ENCODE measurements at regions not wholly inside any gene's neighbourhood (a gene's known extent, or its start where the extent isn't known, plus 50 kb on each side); places are given as distances from the start of the nearest gene placed in this dataset.

- Histone ChIP-seq H3K9ac (replicated peaks; ENCODE audit: extremely low read depth, insufficient read depth, low read length) (no peak overlapping the region), H3K4me3 (replicated peaks in 1 of 3; ENCODE audit: insufficient read depth in 1 of 3, low read depth in 1 of 3, low read length in 3 of 3) (no peak overlapping the region), H3K4me2 (ENCODE audit: insufficient read depth, low read length) (no peak overlapping the region), H3K27me3 (ENCODE audit: control insufficient read depth in 2 of 2, insufficient read depth in 2 of 2, low read length in 2 of 2) (no peaks in the 10 kb centered on the region), H3K9me1 (replicated peaks; ENCODE audit: control insufficient read depth, extremely low read depth, insufficient read depth, low read length) (no peaks in the 10 kb centered on the region), H3K27ac (ENCODE audit: insufficient read depth, low read depth, low read length) (no peak overlapping the region), H4K20me1 (replicated peaks; ENCODE audit: control insufficient read depth, extremely low read depth, insufficient read depth, low read length) (no peaks in the 10 kb centered on the region), H2AFZ (ENCODE audit: low read depth, low read length) (no peak overlapping the region), H3K4me1 (ENCODE audit: control insufficient read depth, extremely low read depth, insufficient read depth, low read length) (no peaks in the 10 kb centered on the region), H3K79me2 (ENCODE audit: control insufficient read depth, insufficient read depth, low read length) (no peaks in the 10 kb centered on the region), H3K36me3 (ENCODE audit: control insufficient read depth in 2 of 2, extremely low read depth in 1 of 2, insufficient read depth in 2 of 2, low read length in 2 of 2) (no peaks in the 10 kb centered on the region), H3K9me3 (replicated peaks; ENCODE audit: control insufficient read depth, insufficient read depth, low read length) (peaks cover 4% of the 10 kb centered on the region)
- FAIRE-seq (no peak), DNase-seq (ENCODE audit: low read depth, low spot score) (no peak)
- intact Hi-C loops (cut with micrococcal nuclease) = no loop called here
- no peak for TF ChIP-seq CTCF (IDR thresholded peaks at IDR 0.05; ENCODE audit: extremely low read depth in 1 of 2, insufficient read depth in 1 of 2, low read depth in 1 of 2, low read length in 2 of 2)
- TF ChIP-seq FOS (IDR thresholded peaks at IDR 0.05; ENCODE audit: borderline replicate concordance, insufficient read depth, low read length) = no peak
- TF ChIP-seq JUN (IDR thresholded peaks at IDR 0.05; ENCODE audit: borderline replicate concordance, insufficient read depth, insufficient read length, low read depth) = no peak
- TF ChIP-seq MYC (IDR thresholded peaks at IDR 0.05; ENCODE audit: low read depth, low read length) = no peak
- no peak for TF ChIP-seq POLR2AphosphoS5 (IDR thresholded peaks at IDR 0.05; ENCODE audit: insufficient read depth, low read depth, low read length)
- no peak for TF ChIP-seq POLR2A (IDR thresholded peaks at IDR 0.05; ENCODE audit: low read depth, low read length)
- TF ChIP-seq MAX (IDR thresholded peaks at IDR 0.05; ENCODE audit: insufficient read depth, insufficient read length) = no peak
- TF ChIP-seq EZH2 (IDR thresholded peaks at IDR 0.05; ENCODE audit: borderline replicate concordance, low read depth, low read length, severe bottlenecking) = no peak
- TF ChIP-seq GATA2 (IDR thresholded peaks at IDR 0.05; ENCODE audit: insufficient read depth, insufficient read length, low read depth, low read length) = no peak
- ChIA-PET CTCF (no interaction called here), POLR2A (no interaction called here)
- BruUV-seq (replicated peaks) = no TSS peak
- dilution Hi-C loops (cut with MboI; ENCODE audit: extremely low pct_ligation_motif_present, low sequenced_read_pairs) = no loop called here
These were observed 369.6 kb upstream of the WWC1 start for GRCh38 chr5:167921796-167922195.

All from endothelial cell of umbilical vein (primary cell).